ENCODE measurements at regions not wholly inside any gene's neighbourhood (a gene's known extent, or its start where the extent isn't known, plus 50 kb on each side); places are given as distances from the start of the nearest gene placed in this dataset.

- no peak overlapping the region for H3K4me3 ChIP-seq (ENCODE audit: low read depth in 1 of 3, low read length in 3 of 3)
- 62% methylated on average over 2 of the region's 2 CpGs for WGBS
- no peak overlapping the region for H3K27ac ChIP-seq (ENCODE audit: low read depth in 1 of 2, low read length in 2 of 2)
- H3K9me3 ChIP-seq (ENCODE audit: control insufficient read depth in 4 of 4, low read length in 3 of 4) = peaks cover 0 to 7% (median 0%) of the 10 kb centered on the region in 4 donors
- H3K27me3 ChIP-seq (ENCODE audit: control insufficient read depth in 4 of 4, insufficient read depth in 4 of 4, low read length in 3 of 4) = no peaks in the 10 kb centered on the region
- TF ChIP-seq FOXA1 (IDR thresholded peaks at IDR 0.05) = no peak
- no peak for TF ChIP-seq RAD21 (IDR thresholded peaks at IDR 0.05)
- no peak for TF ChIP-seq HNF4G (IDR thresholded peaks at IDR 0.05)
- no peak for TF ChIP-seq EGR1 (IDR thresholded peaks at IDR 0.05; ENCODE audit: low read depth in 2 of 2)
- no peak for TF ChIP-seq NR2F2 (IDR thresholded peaks at IDR 0.05)
- no peak for TF ChIP-seq GABPA (IDR thresholded peaks at IDR 0.05 in 1 of 2, conservative IDR thresholded peaks at IDR 0.05 in 1 of 2)
- no peak for TF ChIP-seq SP1 (IDR thresholded peaks at IDR 0.05)
- TF ChIP-seq REST (IDR thresholded peaks at IDR 0.05) = no peak
- no peak for TF ChIP-seq RXRA (IDR thresholded peaks at IDR 0.05)
- no peak for TF ChIP-seq HNF4A (conservative IDR thresholded peaks at IDR 0.05)
- TF ChIP-seq JUND (IDR thresholded peaks at IDR 0.05) = no peak
- no peak for TF ChIP-seq ATF3 (IDR thresholded peaks at IDR 0.05)
- TF ChIP-seq TAF1 (conservative IDR thresholded peaks at IDR 0.05) = no peak
- TF ChIP-seq ZBTB33 (IDR thresholded peaks at IDR 0.05) = no peak
- no peak for TF ChIP-seq YY1 (IDR thresholded peaks at IDR 0.05)
- no peak for TF ChIP-seq MAX (IDR thresholded peaks at IDR 0.05)
- no peaks in the 10 kb centered on the region for H3K4me1 ChIP-seq (ENCODE audit: control insufficient read depth in 4 of 4, insufficient read depth in 4 of 4, low read length in 3 of 4)
- H3K36me3 ChIP-seq (ENCODE audit: control insufficient read depth in 4 of 4, insufficient read depth in 3 of 4, low read depth in 1 of 4, low read length in 3 of 4) = no peaks in the 10 kb centered on the region
- H3K9ac ChIP-seq (ENCODE audit: low read depth in 1 of 2, low read length in 2 of 2) = no peak overlapping the region
- no peak for DNase-seq (ENCODE audit: low spot score)
Measured at GRCh38 chr10:2469802-2470201, 597.5 kb upstream of the PFKP start.

- no peak for DNase-seq (ENCODE audit: low spot score)
Measured at GRCh38 chr10:2464483-2464882, 602.9 kb upstream of the PFKP start.

More at GRCh38 chr10:2464483-2464882, 602.9 kb upstream of the PFKP start:
- Histone ChIP-seq H3K27me3 (ENCODE audit: control insufficient read depth in 4 of 4, insufficient read depth in 4 of 4, low read length in 3 of 4) (no peaks in the 10 kb centered on the region), H3K4me1 (ENCODE audit: control insufficient read depth in 4 of 4, insufficient read depth in 4 of 4, low read length in 3 of 4) (no peaks in the 10 kb centered on the region), H3K36me3 (ENCODE audit: control insufficient read depth in 4 of 4, insufficient read depth in 3 of 4, low read depth in 1 of 4, low read length in 3 of 4) (no peaks in the 10 kb centered on the region), H3K9me3 (ENCODE audit: control insufficient read depth in 4 of 4, low read length in 3 of 4) (peaks cover 0 to 3% (median 0%) of the 10 kb centered on the region in 4 donors), H3K4me3 (ENCODE audit: low read depth in 1 of 3, low read length in 3 of 3) (no peak overlapping the region), H3K27ac (ENCODE audit: low read depth in 1 of 2, low read length in 2 of 2) (no peak overlapping the region), H3K9ac (ENCODE audit: low read depth in 1 of 2, low read length in 2 of 2) (no peak overlapping the region)
- TF ChIP-seq HNF4A (conservative IDR thresholded peaks at IDR 0.05) (no peak), FOXA2 (IDR thresholded peaks at IDR 0.05) (no peak), RXRA (IDR thresholded peaks at IDR 0.05) (no peak), NR2F2 (IDR thresholded peaks at IDR 0.05) (no peak), REST (IDR thresholded peaks at IDR 0.05) (no peak), RAD21 (IDR thresholded peaks at IDR 0.05) (no peak), ATF3 (IDR thresholded peaks at IDR 0.05) (no peak), MAX (IDR thresholded peaks at IDR 0.05) (no peak), CTCF (IDR thresholded peaks at IDR 0.05; ENCODE audit: low read depth, low read length, missing input control) (no peak), YY1 (IDR thresholded peaks at IDR 0.05) (no peak), EGR1 (IDR thresholded peaks at IDR 0.05; ENCODE audit: low read depth in 2 of 2) (no peak), TAF1 (conservative IDR thresholded peaks at IDR 0.05) (no peak)
